Cardiac fibroblast (primary cell): ENCODE measurements at regions not wholly inside any gene's neighbourhood (a gene's known extent, or its start where the extent isn't known, plus 50 kb on each side); places are given as distances from the start of the nearest gene placed in this dataset.

Source experiments
- DNase-seq, 2 donors: peaks; one replicate each; pipeline versions ENCODE4 v3.0.0 to v3.0.0-alpha.2; 2010; ENCODE audit warnings: low read depth in 2 of 2
- H3K4me3 ChIP-seq, 2 donors: replicated peaks in 1 of 2; 1 replicate in 1 of 2; 2 replicates in 1 of 2; pipeline ENCODE4 v1.5.1; 2011; ENCODE audit warnings: low read depth in 2 of 2, low read length in 2 of 2, mild to moderate bottlenecking in 2 of 2, moderate library complexity in 1 of 2
- TF ChIP-seq, protein P1 (sequence below): IDR thresholded peaks from one replicate; pipeline ENCODE4 v1.5.1; 2011; ENCODE audit warnings: low read depth, mild to moderate bottlenecking, low read length, inconsistent platforms

DNA sequence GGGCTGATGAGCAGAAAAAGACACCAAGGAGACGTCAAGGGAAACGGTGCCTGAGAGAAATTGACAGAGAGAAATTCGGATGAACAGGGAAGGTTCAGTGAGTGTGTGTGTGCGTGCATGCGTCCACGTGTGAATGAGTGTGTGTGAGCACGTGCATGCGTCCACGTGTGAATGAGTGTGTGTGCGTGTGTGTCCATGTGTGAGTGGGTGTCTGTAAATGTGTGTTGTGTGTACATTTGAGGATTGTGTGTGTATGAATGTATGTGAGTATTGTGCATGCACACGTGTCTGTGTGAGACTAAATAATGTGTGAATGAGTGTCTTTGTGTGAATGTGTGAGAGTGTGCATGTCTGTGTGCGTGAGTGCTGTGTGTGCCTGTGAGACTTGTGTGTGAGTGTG is 137.4 kb upstream of the MED13L start:
- TF ChIP-seq, protein P1, sequence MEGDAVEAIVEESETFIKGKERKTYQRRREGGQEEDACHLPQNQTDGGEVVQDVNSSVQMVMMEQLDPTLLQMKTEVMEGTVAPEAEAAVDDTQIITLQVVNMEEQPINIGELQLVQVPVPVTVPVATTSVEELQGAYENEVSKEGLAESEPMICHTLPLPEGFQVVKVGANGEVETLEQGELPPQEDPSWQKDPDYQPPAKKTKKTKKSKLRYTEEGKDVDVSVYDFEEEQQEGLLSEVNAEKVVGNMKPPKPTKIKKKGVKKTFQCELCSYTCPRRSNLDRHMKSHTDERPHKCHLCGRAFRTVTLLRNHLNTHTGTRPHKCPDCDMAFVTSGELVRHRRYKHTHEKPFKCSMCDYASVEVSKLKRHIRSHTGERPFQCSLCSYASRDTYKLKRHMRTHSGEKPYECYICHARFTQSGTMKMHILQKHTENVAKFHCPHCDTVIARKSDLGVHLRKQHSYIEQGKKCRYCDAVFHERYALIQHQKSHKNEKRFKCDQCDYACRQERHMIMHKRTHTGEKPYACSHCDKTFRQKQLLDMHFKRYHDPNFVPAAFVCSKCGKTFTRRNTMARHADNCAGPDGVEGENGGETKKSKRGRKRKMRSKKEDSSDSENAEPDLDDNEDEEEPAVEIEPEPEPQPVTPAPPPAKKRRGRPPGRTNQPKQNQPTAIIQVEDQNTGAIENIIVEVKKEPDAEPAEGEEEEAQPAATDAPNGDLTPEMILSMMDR, result no peak
- H3K4me3 ChIP-seq, result no peak overlapping the region
- DNase-seq, result no peak

DNA sequence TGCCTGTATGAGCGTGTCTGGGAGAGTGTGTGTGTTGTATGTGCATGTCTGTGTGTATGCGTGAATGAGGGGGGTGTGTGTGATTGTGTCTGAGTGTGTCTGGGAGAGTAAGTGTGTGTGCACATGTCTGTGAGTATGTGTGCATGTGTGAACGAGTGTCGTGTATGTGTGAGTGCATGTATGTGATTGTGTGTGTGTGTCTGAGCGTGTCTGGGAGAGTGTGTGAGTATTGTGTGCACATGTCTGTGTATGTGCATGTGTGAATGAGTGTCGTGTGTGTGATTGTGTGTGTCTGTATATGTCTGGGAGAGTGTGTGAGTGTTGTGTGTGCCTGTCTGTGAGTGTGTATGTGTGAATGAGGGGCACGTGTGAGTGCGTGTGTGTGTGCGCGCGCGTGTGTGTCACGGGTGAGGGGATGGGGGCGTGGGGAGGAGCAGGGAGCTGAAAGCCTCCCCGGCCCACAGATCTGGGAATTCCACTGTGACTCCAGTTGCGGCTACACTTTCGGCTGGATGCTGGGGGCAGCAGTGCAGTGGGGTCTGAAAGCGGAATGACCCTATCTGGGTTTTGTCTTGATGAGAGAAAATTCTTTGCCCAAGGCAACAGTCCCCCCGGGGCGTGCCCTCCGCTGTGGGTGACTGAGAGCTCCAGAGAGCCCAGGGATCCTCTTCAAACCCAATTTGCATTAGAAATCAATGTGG is 138.1 kb upstream of the MED13L start:
- no peak for DNase-seq
- H3K4me3 ChIP-seq, result no peak overlapping the region
- TF ChIP-seq, protein P1, result no peak

DNA sequence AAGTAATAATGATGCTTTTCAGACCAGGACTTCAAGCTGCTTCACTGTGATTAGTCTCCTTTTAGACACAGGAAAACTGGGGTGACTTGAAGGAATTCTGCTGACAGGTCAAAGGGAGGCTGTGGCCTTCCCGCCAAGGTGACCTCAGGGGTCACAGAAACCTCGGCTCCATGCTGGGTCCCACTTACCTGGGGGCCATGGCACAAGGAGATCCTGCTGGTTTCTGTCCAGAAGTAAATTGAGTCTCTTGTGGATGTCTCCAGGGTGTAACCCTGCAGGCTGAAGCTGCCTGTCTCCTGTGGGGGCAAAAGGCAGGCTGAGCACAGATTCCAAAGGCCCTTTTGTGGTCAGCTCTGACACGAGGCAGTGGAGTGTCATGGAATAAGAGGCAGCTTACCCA is 138.7 kb upstream of the MED13L start:
- TF ChIP-seq, protein P1, result no peak
- no peak overlapping the region for H3K4me3 ChIP-seq
- DNase-seq, result no peak

DNA sequence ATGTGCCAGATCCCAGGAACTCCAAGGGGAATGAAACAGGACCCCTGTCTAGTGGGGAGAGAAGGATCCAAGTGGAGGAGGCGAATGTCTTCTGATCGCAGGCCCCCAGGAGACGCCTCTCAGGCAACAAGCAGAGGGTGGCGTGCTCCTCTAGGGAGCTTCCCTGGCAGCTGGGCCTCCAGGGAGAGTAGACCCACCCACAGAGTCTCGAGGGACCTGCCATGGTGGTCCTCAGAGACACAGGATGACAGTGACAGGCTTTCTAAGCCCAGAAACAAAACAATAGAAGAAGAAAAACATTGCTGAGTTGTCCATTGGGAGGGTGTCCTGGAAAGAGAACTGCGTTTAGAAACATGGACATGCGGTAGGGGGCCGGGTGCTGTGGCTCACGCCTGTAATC is 140.6 kb upstream of the MAP1LC3B2 start:
- no peak for DNase-seq
- H3K4me3 ChIP-seq, result no peak overlapping the region
- TF ChIP-seq, protein P1, result no peak

DNA sequence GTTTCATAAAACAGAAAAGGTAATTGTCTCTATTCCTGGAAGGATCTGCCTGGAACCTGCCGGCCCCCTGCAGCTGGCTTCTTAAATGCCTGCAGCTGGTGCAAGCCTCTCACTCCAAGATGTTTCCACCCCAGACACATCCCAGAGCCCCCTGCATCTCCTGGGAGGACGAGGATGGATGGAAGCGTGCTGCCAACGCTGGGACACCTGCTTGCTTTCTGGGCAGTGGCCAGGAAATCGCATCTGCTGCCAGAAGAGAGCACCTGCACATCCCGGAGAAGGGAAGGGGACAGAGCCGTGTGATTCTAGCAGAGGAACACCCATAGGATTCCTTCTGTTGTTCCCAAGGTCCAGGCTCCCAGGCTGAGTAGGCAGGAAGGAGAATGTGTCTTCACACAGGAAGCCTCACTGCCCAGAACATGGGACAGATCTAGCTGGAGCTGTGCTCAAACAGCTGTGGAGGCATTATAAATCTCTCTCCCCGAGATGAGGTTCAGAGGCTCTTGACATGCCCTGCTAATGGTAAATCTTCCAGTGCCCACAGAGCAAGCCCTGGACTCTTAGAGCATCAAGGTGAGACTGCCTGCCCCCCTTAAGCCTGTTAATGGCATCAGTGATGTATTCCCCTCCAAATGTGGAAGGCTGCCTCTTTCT is 138.8 kb upstream of the MAP1LC3B2 start:
- TF ChIP-seq, protein P1, result no peak
- no peak for DNase-seq
- H3K4me3 ChIP-seq, result no peak overlapping the region

DNA sequence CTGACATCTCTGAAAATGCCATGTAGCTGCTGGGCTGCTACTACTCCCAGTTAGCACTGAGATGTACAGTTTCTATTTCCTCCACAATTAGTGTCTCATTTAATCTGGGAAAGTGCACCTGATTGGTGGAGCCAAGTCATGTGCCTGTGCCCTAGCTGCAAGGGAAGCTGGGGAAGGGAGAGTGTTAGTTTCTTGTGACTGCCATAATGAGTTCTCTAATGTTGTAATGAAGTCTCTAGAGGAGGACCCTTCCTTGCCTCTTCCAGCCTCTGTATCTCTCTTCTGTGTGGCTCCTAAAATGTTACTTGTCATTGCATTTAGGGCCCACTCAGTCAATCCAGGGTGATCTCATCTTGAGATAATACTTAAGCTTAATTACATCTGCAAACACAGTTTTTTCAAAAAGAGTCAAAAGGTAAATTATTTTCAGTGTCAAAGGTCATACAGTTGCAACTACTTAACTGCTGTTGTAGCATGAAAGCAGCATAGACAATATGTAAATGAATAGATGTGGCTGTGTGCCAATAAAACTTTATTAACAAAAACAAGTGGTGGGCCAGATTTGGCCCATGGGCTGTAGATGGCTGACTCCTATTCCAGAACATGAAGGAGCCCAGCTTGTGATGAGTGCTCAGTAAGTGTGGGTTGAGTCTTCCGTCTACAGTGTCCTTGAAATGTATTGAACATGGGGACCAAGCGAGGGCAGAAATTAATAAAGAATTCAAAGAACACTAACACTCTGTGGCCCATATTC is 137.2 kb upstream of the MAP1LC3B2 start:
- no peak overlapping the region for H3K4me3 ChIP-seq
- TF ChIP-seq, protein P1, result no peak
- DNase-seq, result no peak
